RPMI8226 (cell line): ENCODE measurements at regions not wholly inside any gene's neighbourhood (a gene's known extent, or its start where the extent isn't known, plus 50 kb on each side); places are given as distances from the start of the nearest gene placed in this dataset.

Source experiments
- DNase-seq: peaks from one replicate; pipeline ENCODE4 v3.0.0-alpha.2; 2015

GRCh38 chr4:110675426-110675825, 52.5 kb upstream of the PITX2 start:
- DNase-seq: no peak

GRCh38 chr4:110676241-110676640, 53.4 kb upstream of the PITX2 start:
- DNase-seq: no peak

GRCh38 chr4:110678517-110679227, 55.8 kb upstream of the PITX2 start:
- DNase-seq: no peak

- no peak for DNase-seq
These were observed 57.4 kb upstream of the PITX2 start for GRCh38 chr4:110680265-110680664.

GRCh38 chr4:110681381-110681780, 58.5 kb upstream of the PITX2 start:
- no peak for DNase-seq

GRCh38 chr4:110682311-110682710, 59.4 kb upstream of the PITX2 start:
- no peak for DNase-seq

- no peak for DNase-seq
These were observed 60.7 kb upstream of the PITX2 start for GRCh38 chr4:110683601-110684000.

GRCh38 chr4:110702326-110702725, 79.4 kb upstream of the PITX2 start:
- no peak for DNase-seq

GRCh38 chr4:110704748-110705439, 82.0 kb upstream of the PITX2 start:
- DNase-seq: peak; percentile 6

GRCh38 chr4:110705440-110705782, 82.5 kb upstream of the PITX2 start:
- no peak for DNase-seq

- DNase-seq: no peak
These were observed 87.2 kb upstream of the PITX2 start for GRCh38 chr4:110710070-110710469.

- no peak for DNase-seq
These were observed 89.6 kb upstream of the PITX2 start for GRCh38 chr4:110712486-110712885.

GRCh38 chr4:110730318-110730717, 107.4 kb upstream of the PITX2 start:
- no peak for DNase-seq

- no peak for DNase-seq
These were observed 111.0 kb upstream of the PITX2 start for GRCh38 chr4:110733901-110734300.

GRCh38 chr4:110735686-110736085, 112.8 kb upstream of the PITX2 start:
- no peak for DNase-seq

- no peak for DNase-seq
These were observed 115.1 kb upstream of the PITX2 start for GRCh38 chr4:110737931-110738330.

- no peak for DNase-seq
These were observed 119.3 kb upstream of the PITX2 start for GRCh38 chr4:110742143-110742542.

GRCh38 chr4:110748071-110748470, 125.2 kb upstream of the PITX2 start:
- DNase-seq: no peak

- no peak for DNase-seq
These were observed 128.3 kb upstream of the PITX2 start for GRCh38 chr4:110751183-110751582.

GRCh38 chr4:110751986-110752385, 129.1 kb upstream of the PITX2 start:
- DNase-seq: no peak

GRCh38 chr4:110753466-110753865, 130.6 kb upstream of the PITX2 start:
- DNase-seq: no peak

- DNase-seq: no peak
These were observed 131.8 kb upstream of the PITX2 start for GRCh38 chr4:110754716-110755115.

- DNase-seq: no peak
These were observed 146.7 kb upstream of the PITX2 start for GRCh38 chr4:110769578-110769977.

- no peak for DNase-seq
These were observed 147.5 kb upstream of the PITX2 start for GRCh38 chr4:110770353-110770752.

- DNase-seq: no peak
These were observed 155.6 kb upstream of the PITX2 start for GRCh38 chr4:110778521-110778920.
